ENCODE measurements at regions not wholly inside any gene's neighbourhood (a gene's known extent, or its start where the extent isn't known, plus 50 kb on each side); places are given as distances from the start of the nearest gene placed in this dataset.
A peak's percentile ranks its signal among the peaks of the same experiment; 100 is the strongest.

DNA sequence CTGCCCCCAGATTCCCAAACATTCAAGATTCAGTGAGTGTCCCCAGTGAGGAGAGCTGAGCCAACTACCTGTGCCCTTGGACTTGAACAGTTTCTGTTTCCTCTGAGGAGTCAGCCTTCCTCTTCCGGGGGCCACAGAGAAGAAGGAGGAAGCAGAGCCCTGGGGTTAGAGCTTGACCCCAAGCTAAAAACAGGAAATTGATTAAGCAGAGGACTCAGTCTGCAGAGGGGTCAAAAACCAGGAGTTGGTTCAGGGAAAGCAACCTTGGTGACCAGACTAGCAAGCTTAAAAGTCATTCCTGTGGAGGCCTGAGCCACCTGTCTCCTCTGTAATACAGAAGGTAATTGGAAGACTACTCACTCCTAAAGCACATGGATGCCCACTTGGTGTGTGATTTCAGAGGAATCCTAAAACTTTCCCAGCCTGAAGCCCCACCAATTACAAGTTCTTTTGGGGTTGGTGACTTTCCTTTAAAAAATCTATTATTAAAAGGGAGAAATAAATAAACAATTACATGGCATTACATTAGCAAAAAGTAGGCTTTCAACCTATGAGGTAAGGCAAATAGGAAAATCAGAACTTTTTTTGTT, 64.2 kb upstream of the SELENOP start:
- peaks cover 0 to 60% (median 23%) of the 10 kb centered on the region in 4 donors for H3K4me1 ChIP-seq
- intact Hi-C loops (cut with DNase I), result no loop called here
- WGBS (ENCODE audit: insufficient coverage, low coverage, low lambda C conversion rate, missing lambda C conversion rate), result 0% methylated on average over 1 of the region's 1 CpG
- ATAC-seq (peak; percentile 38 to 58 (median 46)), DNase-seq (no peak)
- H3K27me3 ChIP-seq, result no peaks in the 10 kb centered on the region
- peak overlapping the region; percentile 48 to 89 (median 81) for H3K27ac ChIP-seq
- no peaks in the 10 kb centered on the region for H3K36me3 ChIP-seq
- peak overlapping the region in 1 of 3 donors; percentile 14 for H3K4me3 ChIP-seq
- H3K9me3 ChIP-seq, result no peaks in the 10 kb centered on the region
- TF ChIP-seq, protein P1, sequence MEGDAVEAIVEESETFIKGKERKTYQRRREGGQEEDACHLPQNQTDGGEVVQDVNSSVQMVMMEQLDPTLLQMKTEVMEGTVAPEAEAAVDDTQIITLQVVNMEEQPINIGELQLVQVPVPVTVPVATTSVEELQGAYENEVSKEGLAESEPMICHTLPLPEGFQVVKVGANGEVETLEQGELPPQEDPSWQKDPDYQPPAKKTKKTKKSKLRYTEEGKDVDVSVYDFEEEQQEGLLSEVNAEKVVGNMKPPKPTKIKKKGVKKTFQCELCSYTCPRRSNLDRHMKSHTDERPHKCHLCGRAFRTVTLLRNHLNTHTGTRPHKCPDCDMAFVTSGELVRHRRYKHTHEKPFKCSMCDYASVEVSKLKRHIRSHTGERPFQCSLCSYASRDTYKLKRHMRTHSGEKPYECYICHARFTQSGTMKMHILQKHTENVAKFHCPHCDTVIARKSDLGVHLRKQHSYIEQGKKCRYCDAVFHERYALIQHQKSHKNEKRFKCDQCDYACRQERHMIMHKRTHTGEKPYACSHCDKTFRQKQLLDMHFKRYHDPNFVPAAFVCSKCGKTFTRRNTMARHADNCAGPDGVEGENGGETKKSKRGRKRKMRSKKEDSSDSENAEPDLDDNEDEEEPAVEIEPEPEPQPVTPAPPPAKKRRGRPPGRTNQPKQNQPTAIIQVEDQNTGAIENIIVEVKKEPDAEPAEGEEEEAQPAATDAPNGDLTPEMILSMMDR (IDR thresholded peaks at IDR 0.05), result no peak
- TF ChIP-seq POLR2A (IDR thresholded peaks at IDR 0.05), result no peak

- DNase-seq (no peak), ATAC-seq (no peak)
- Histone ChIP-seq H3K36me3 (no peaks in the 10 kb centered on the region), H3K27me3 (no peaks in the 10 kb centered on the region), H3K27ac (peak overlapping the region; percentile 48 to 89 (median 81)), H3K4me3 (no peak overlapping the region), H3K9me3 (no peaks in the 10 kb centered on the region), H3K4me1 (peaks cover 0 to 58% (median 23%) of the 10 kb centered on the region in 4 donors)
- TF ChIP-seq, protein P1 (IDR thresholded peaks at IDR 0.05), result no peak
- TF ChIP-seq POLR2A (IDR thresholded peaks at IDR 0.05), result no peak
- intact Hi-C loops (cut with DNase I), result no loop called here
Observed at GRCh38 chr5:42875211-42875610, 63.5 kb upstream of the SELENOP start.

DNA sequence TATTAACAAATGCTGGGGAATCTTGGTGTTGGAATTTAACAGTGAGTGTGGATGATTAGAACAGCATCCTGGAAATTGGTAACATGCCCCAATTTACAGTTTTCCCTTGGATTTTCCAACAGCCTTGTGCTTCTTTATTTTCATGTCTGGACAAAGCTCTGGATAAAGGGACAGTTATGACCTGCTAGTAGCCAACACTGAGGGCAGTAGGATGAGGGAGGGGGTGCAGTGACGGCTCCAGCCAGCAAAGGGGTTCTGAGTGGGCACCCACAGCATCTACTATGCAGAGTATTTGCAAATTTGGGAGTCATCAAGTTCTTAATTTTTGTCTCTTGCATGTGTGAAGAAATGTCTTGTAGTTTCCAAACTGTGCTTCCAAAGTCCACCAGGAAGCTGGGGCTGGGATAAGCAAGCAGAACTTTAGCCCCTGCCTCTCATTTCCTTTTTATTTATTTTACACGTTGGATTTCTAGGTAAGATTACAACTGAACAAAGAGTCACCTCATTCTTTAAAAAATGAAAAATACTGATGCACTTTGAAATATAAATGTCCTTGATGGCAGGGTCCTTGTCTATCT, 63.0 kb upstream of the SELENOP start:
- Histone ChIP-seq H3K9me3 (no peaks in the 10 kb centered on the region), H3K4me1 (peaks cover 0 to 58% (median 23%) of the 10 kb centered on the region in 4 donors), H3K27ac (peak overlapping the region; percentile 48 to 89 (median 81)), H3K27me3 (no peaks in the 10 kb centered on the region), H3K4me3 (no peak overlapping the region), H3K36me3 (no peaks in the 10 kb centered on the region)
- DNase-seq (peak in 1 of 3 donors; percentile 70), ATAC-seq (peak; percentile 55 to 78 (median 62))
- TF ChIP-seq, protein P1 (IDR thresholded peaks at IDR 0.05), result no peak
- TF ChIP-seq POLR2A (IDR thresholded peaks at IDR 0.05), result no peak
- intact Hi-C loops (cut with DNase I), result no loop called here
- 26% methylated on average over 2 of the region's 2 CpGs for WGBS (ENCODE audit: insufficient coverage, low coverage, low lambda C conversion rate, missing lambda C conversion rate)

- H3K27me3 ChIP-seq, result no peaks in the 10 kb centered on the region
- no peak for DNase-seq
- 53% methylated on average over 3 of the region's 3 CpGs for WGBS (ENCODE audit: insufficient coverage, low coverage, low lambda C conversion rate, missing lambda C conversion rate)
- TF ChIP-seq, protein P1 (IDR thresholded peaks at IDR 0.05), result no peak
- TF ChIP-seq POLR2A (IDR thresholded peaks at IDR 0.05), result no peak
- intact Hi-C loops (cut with DNase I), result no loop called here
- no peaks in the 10 kb centered on the region for H3K36me3 ChIP-seq
- H3K4me3 ChIP-seq, result no peak overlapping the region
- ATAC-seq, result no peak
- H3K9me3 ChIP-seq, result no peaks in the 10 kb centered on the region
- H3K4me1 ChIP-seq, result peaks cover 0 to 42% (median 17%) of the 10 kb centered on the region in 4 donors
- no peak overlapping the region for H3K27ac ChIP-seq
Observed at GRCh38 chr5:42872865-42873264, 61.2 kb upstream of the SELENOP start.

All from right lobe of liver (tissue), 6 donors.